ENCODE measurements at regions not wholly inside any gene's neighbourhood (a gene's known extent, or its start where the extent isn't known, plus 50 kb on each side); places are given as distances from the start of the nearest gene placed in this dataset.

GRCh38 chr5:175343308-175343707 is 100.7 kb downstream of the DRD1 start (continued):
- TF ChIP-seq ERG (CRISPR knock-in tag; IDR thresholded peaks at IDR 0.05) (no peak), ZNF232 (CRISPR knock-in tag; IDR thresholded peaks at IDR 0.05) (no peak), AR (CRISPR knock-in tag; IDR thresholded peaks at IDR 0.05) (no peak), ZNF425 (CRISPR knock-in tag; conservative IDR thresholded peaks at IDR 0.05) (no peak), IRF1 (CRISPR knock-in tag; IDR thresholded peaks at IDR 0.05) (no peak), MLX (CRISPR knock-in tag; IDR thresholded peaks at IDR 0.05) (no peak), ATF2 (CRISPR knock-in tag; IDR thresholded peaks at IDR 0.05; ENCODE audit: borderline replicate concordance, low read depth) (no peak), KAT7 (CRISPR knock-in tag; IDR thresholded peaks at IDR 0.05; ENCODE audit: borderline replicate concordance) (no peak), CREM (CRISPR knock-in tag; IDR thresholded peaks at IDR 0.05) (no peak), FOXJ3 (CRISPR knock-in tag; IDR thresholded peaks at IDR 0.05; ENCODE audit: borderline replicate concordance) (no peak)

- ATAC-seq (no peak), DNase-seq (ENCODE audit: low spot score) (no peak)
- Mint-ChIP-seq H3K27me3 (ENCODE audit: low read depth) (no peaks in the 10 kb centered on the region), H3K4me3 (no peak overlapping the region), H3K9me3 (peaks cover 10% of the 10 kb centered on the region), H3K27ac (no peak overlapping the region), H3K36me3 (no peaks in the 10 kb centered on the region), H3K4me1 (peaks cover 9% of the 10 kb centered on the region; the same call in 1 of the 2 replicates)
- POLR2A ChIA-PET = no interaction called here
- CTCF ChIA-PET = no interaction called here
- TF ChIP-seq ESRRA (CRISPR knock-in tag; IDR thresholded peaks at IDR 0.05; ENCODE audit: borderline replicate concordance) = no peak
- no peak for TF ChIP-seq CBFB (CRISPR knock-in tag; IDR thresholded peaks at IDR 0.05; ENCODE audit: low read depth)
- TF ChIP-seq IRF1 (CRISPR knock-in tag; IDR thresholded peaks at IDR 0.05) = no peak
- TF ChIP-seq SMAD4 (CRISPR knock-in tag; IDR thresholded peaks at IDR 0.05) = no peak
- no peak for TF ChIP-seq KAT7 (CRISPR knock-in tag; IDR thresholded peaks at IDR 0.05; ENCODE audit: borderline replicate concordance)
- no peak for TF ChIP-seq NFE2L1 (CRISPR knock-in tag; IDR thresholded peaks at IDR 0.05)
- TF ChIP-seq ZNF512 (CRISPR knock-in tag; IDR thresholded peaks at IDR 0.05; ENCODE audit: borderline replicate concordance) = no peak
- no peak for TF ChIP-seq ATF2 (CRISPR knock-in tag; IDR thresholded peaks at IDR 0.05; ENCODE audit: borderline replicate concordance, low read depth)
- TF ChIP-seq ARID4B (CRISPR knock-in tag; IDR thresholded peaks at IDR 0.05; ENCODE audit: borderline replicate concordance) = no peak
- no peak for TF ChIP-seq ZNF263 (CRISPR knock-in tag; IDR thresholded peaks at IDR 0.05; ENCODE audit: low read depth)
These were observed 103.8 kb downstream of the DRD1 start for GRCh38 chr5:175340180-175340579.

Measured in WTC11 (cell line).